SK-N-SH (cell line): ENCODE measurements at regions not wholly inside any gene's neighbourhood (a gene's known extent, or its start where the extent isn't known, plus 50 kb on each side); places are given as distances from the start of the nearest gene placed in this dataset.

ENCODE experiments used
- CTCF ChIA-PET: fragments of 300-600, 350-600 bp; formaldehyde crosslinking; extraction: SDS; loops from one replicate; lab custom pipeline; 2021; lab: Yijun Ruan, JAX
- POLR2A ChIA-PET: fragments of 350-600 bp; sonication (Branson Sonifier 250); formaldehyde crosslinking; extraction: SDS; loops from one replicate; lab custom pipeline; 2020; ENCODE audit warnings: antibody characterized with exemption, inconsistent platforms; lab: Yijun Ruan, JAX
- DNase-seq: peaks from one replicate; pipeline ENCODE4 v3.0.0; 2012
- H2AFZ ChIP-seq: fragments of 200-600 bp; sonication (generic); 2 replicates; pipeline ENCODE4 v1.8.1; 2016; ENCODE audit warnings: antibody characterized with exemption, mild to moderate bottlenecking, low read depth
- H3F3A ChIP-seq: fragments of 200-600 bp; sonication (generic); replicated peaks from 2 replicates; pipeline ENCODE3; 2016; ENCODE audit warnings: antibody characterized with exemption, mild to moderate bottlenecking; ENCODE audit not compliant: insufficient read depth
- H3K27ac ChIP-seq, 2 experiments: fragments of 200-500 bp in 1 of 2; fragments of 200-600 bp in 1 of 2; sonication (Bioruptor generic) in 1 of 2; sonication (generic), shearing (Covaris generic) in 1 of 2; 2 replicates each; pipeline versions ENCODE4 v1.5.1 to v1.6.1; 2014 to 2016; ENCODE audit warnings: low read depth in 2 of 2, inconsistent platforms in 1 of 2, low read length in 1 of 2, mild to moderate bottlenecking in 1 of 2, mixed read lengths in 1 of 2
- H3K27me3 ChIP-seq: fragments of 200-600 bp; sonication (generic), shearing (Covaris generic); 2 replicates; pipeline ENCODE4 v1.6.1; 2016; ENCODE audit warnings: mixed run types; ENCODE audit not compliant: insufficient read depth
- H3K36me3 ChIP-seq, 2 experiments: fragments of 200-500 bp in 1 of 2; fragments of 200-600 bp in 1 of 2; sonication (Bioruptor generic) in 1 of 2; sonication (generic) in 1 of 2; replicated peaks in 1 of 2; 2 replicates each; pipeline versions ENCODE3 to v1.5.1; 2014 to 2016; ENCODE audit warnings: low read length in 1 of 2, mild to moderate bottlenecking in 1 of 2; ENCODE audit not compliant: insufficient read depth in 2 of 2, control insufficient read depth in 1 of 2
- H3K4me1 ChIP-seq, 2 experiments: fragments of 200-500 bp in 1 of 2; fragments of 200-600 bp in 1 of 2; sonication (Bioruptor generic) in 1 of 2; sonication (generic), shearing (Covaris generic) in 1 of 2; 2 replicates each; pipeline versions ENCODE4 v1.5.1 to v1.6.1; 2014 to 2016; ENCODE audit warnings: low read depth in 1 of 2, low read length in 1 of 2, mixed run types in 1 of 2; ENCODE audit not compliant: insufficient read depth in 2 of 2, control insufficient read depth in 1 of 2
- H3K4me2 ChIP-seq: fragments of 200-600 bp; sonication (generic), shearing (Covaris generic); 2 replicates; pipeline ENCODE4 v1.6.1; 2017; ENCODE audit warnings: mixed run types
- H3K4me3 ChIP-seq, 2 experiments: fragments of 200-500 bp in 1 of 2; fragments of 200-600 bp in 1 of 2; sonication (Bioruptor generic) in 1 of 2; sonication (generic), shearing (Covaris generic) in 1 of 2; 2 replicates each; pipeline versions ENCODE4 v1.5.1 to v1.8.1; 2014 to 2016; ENCODE audit warnings: low read depth in 2 of 2, inconsistent platforms in 1 of 2, low read length in 1 of 2, mild to moderate bottlenecking in 1 of 2, mixed read lengths in 1 of 2, moderate library complexity in 1 of 2
- H3K79me2 ChIP-seq: fragments of 200-600 bp; sonication (generic); 2 replicates; pipeline ENCODE4 v1.8.1; 2017; ENCODE audit warnings: mild to moderate bottlenecking; ENCODE audit not compliant: insufficient read depth
- H3K9ac ChIP-seq: fragments of 200-600 bp; sonication (generic); 2 replicates; pipeline ENCODE4 v1.6.1; 2017; ENCODE audit warnings: mixed run types
- H3K9me2 ChIP-seq: fragments of 200-600 bp; sonication (generic); 2 replicates; pipeline ENCODE4 v1.6.1; 2017; ENCODE audit warnings: mixed run types
- H3K9me3 ChIP-seq: fragments of 200-600 bp; sonication (generic); 2 replicates; pipeline ENCODE4 v1.6.1; 2017; ENCODE audit warnings: mixed run types, mild to moderate bottlenecking, moderate library complexity
- H4K20me1 ChIP-seq: fragments of 200-600 bp; sonication (generic); 2 replicates; pipeline ENCODE4 v1.6.1; 2017; ENCODE audit warnings: mild to moderate bottlenecking, mixed run types; ENCODE audit not compliant: insufficient read depth
- CHD2 ChIP-seq: fragments of 150-350 bp; IDR thresholded peaks from 2 replicates; pipeline ENCODE4 v1.6.1; 2018; ENCODE audit warnings: low read length; ENCODE audit not compliant: partially characterized antibody
- ELF1 ChIP-seq: IDR thresholded peaks from 2 replicates; pipeline ENCODE4 v1.4.0; 2012
- EP300 ChIP-seq, 2 experiments: IDR thresholded peaks; 2 replicates each; pipeline versions ENCODE4 v1.4.0 to v1.6.1; 2012; ENCODE audit warnings: borderline replicate concordance in 1 of 2, low read depth in 1 of 2, low read length in 1 of 2
- EZH2phosphoT487 ChIP-seq: fragments of 200-600 bp; sonication (generic); IDR thresholded peaks from 2 replicates; pipeline ENCODE4 v1.6.1; 2017; ENCODE audit warnings: low read depth, mixed run types, mild to moderate bottlenecking, antibody characterized with exemption, moderate library complexity, borderline replicate concordance
- FOXM1 ChIP-seq: IDR thresholded peaks from 2 replicates; pipeline ENCODE4 v1.4.0; 2012; ENCODE audit warnings: low read depth, mild to moderate bottlenecking
- IRF3 ChIP-seq: fragments of 150-350 bp; IDR thresholded peaks from 2 replicates; pipeline ENCODE4 v1.6.1; 2016; ENCODE audit warnings: mild to moderate bottlenecking, low read depth, low read length
- MXI1 ChIP-seq: IDR thresholded peaks from 2 replicates; pipeline ENCODE4 v1.6.1; 2012; ENCODE audit warnings: mild to moderate bottlenecking, low read depth, low read length, improper control_type of control experiment
- POLR2AphosphoS5 ChIP-seq: IDR thresholded peaks from 2 replicates; pipeline ENCODE4 v1.6.1; 2012; ENCODE audit warnings: low read depth, low read length
- RAD21 ChIP-seq: IDR thresholded peaks from 2 replicates; pipeline ENCODE4 v1.6.1; 2012; ENCODE audit warnings: mild to moderate bottlenecking, low read length
- RCOR1 ChIP-seq: fragments of 150-350 bp; IDR thresholded peaks from 2 replicates; pipeline ENCODE4 v1.6.1; 2017; ENCODE audit warnings: antibody characterized with exemption, low read length
- RXRA ChIP-seq: IDR thresholded peaks from 2 replicates; pipeline ENCODE4 v1.4.0; 2012; ENCODE audit warnings: low read depth, mild to moderate bottlenecking, borderline replicate concordance
- TCF12 ChIP-seq: IDR thresholded peaks from 2 replicates; pipeline ENCODE4 v1.4.0; 2012
- USF2 ChIP-seq: fragments of 150-350 bp; IDR thresholded peaks from 2 replicates; pipeline ENCODE4 v1.6.1; 2017; ENCODE audit warnings: antibody characterized with exemption, low read length, low read depth, borderline replicate concordance
- YY1 ChIP-seq: IDR thresholded peaks from 2 replicates; pipeline ENCODE4 v1.4.0; 2012; ENCODE audit warnings: low read depth, mild to moderate bottlenecking
- WGBS: methylation state at CpG from one replicate; pipeline ENCODE4 v1.1.6; 2017; ENCODE audit warnings: low lambda C conversion rate; 5-methylcytosine and 5-hydroxymethylcytosine counted together
- TF ChIP-seq, protein P1 (sequence below): IDR thresholded peaks from 2 replicates; pipeline ENCODE4; 2012
- TF ChIP-seq, protein P2 (sequence below): IDR thresholded peaks from 2 replicates; pipeline ENCODE4 v1.4.0; 2012; ENCODE audit warnings: low read depth
- TF ChIP-seq, protein P3 (sequence below): IDR thresholded peaks from 2 replicates; pipeline ENCODE4 v1.6.1; 2012; ENCODE audit warnings: mild to moderate bottlenecking, low read depth, low read length, moderate library complexity

- Histone ChIP-seq H3K36me3 (no peaks in the 10 kb centered on the region), H3K27ac (no peak overlapping the region), H3K79me2 (no peaks in the 10 kb centered on the region), H3K4me1 (peaks cover 14 to 15% of the 10 kb centered on the region in 2 experiments; a peak in 3 of 4 replicates), H3K27me3 (no peaks in the 10 kb centered on the region; the same call in 1 of the 2 replicates), H3K9me2 (no peaks in the 10 kb centered on the region), H2AFZ (no peak overlapping the region), H3K4me2 (no peak overlapping the region), H3F3A (no peaks in the 10 kb centered on the region), H4K20me1 (no peaks in the 10 kb centered on the region), H3K9me3 (no peaks in the 10 kb centered on the region), H3K4me3 (no peak overlapping the region), H3K9ac (no peak overlapping the region)
- WGBS: 71% methylated on average over 2 of the region's 2 CpGs
- POLR2A ChIA-PET: no interaction called here
- CTCF ChIA-PET: no interaction called here
- no peak for DNase-seq
- TF ChIP-seq, protein P1, sequence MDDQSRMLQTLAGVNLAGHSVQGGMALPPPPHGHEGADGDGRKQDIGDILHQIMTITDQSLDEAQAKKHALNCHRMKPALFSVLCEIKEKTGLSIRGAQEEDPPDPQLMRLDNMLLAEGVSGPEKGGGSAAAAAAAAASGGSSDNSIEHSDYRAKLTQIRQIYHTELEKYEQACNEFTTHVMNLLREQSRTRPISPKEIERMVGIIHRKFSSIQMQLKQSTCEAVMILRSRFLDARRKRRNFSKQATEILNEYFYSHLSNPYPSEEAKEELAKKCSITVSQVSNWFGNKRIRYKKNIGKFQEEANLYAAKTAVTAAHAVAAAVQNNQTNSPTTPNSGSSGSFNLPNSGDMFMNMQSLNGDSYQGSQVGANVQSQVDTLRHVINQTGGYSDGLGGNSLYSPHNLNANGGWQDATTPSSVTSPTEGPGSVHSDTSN: no peak
- TF ChIP-seq EZH2phosphoT487 (no peak), POLR2AphosphoS5 (no peak), RXRA (no peak), RAD21 (no peak), MXI1 (no peak), YY1 (no peak), ELF1 (no peak), RCOR1 (no peak), EP300 (IDR thresholded peaks at IDR 0.05; ENCODE audit: borderline replicate concordance in 1 of 2, low read depth in 1 of 2, low read length in 1 of 2) (no peak), USF2 (no peak), IRF3 (no peak), CHD2 (no peak), FOXM1 (no peak), TCF12 (no peak)
- TF ChIP-seq, protein P2, sequence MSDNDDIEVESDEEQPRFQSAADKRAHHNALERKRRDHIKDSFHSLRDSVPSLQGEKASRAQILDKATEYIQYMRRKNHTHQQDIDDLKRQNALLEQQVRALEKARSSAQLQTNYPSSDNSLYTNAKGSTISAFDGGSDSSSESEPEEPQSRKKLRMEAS: no peak
- TF ChIP-seq, protein P3, sequence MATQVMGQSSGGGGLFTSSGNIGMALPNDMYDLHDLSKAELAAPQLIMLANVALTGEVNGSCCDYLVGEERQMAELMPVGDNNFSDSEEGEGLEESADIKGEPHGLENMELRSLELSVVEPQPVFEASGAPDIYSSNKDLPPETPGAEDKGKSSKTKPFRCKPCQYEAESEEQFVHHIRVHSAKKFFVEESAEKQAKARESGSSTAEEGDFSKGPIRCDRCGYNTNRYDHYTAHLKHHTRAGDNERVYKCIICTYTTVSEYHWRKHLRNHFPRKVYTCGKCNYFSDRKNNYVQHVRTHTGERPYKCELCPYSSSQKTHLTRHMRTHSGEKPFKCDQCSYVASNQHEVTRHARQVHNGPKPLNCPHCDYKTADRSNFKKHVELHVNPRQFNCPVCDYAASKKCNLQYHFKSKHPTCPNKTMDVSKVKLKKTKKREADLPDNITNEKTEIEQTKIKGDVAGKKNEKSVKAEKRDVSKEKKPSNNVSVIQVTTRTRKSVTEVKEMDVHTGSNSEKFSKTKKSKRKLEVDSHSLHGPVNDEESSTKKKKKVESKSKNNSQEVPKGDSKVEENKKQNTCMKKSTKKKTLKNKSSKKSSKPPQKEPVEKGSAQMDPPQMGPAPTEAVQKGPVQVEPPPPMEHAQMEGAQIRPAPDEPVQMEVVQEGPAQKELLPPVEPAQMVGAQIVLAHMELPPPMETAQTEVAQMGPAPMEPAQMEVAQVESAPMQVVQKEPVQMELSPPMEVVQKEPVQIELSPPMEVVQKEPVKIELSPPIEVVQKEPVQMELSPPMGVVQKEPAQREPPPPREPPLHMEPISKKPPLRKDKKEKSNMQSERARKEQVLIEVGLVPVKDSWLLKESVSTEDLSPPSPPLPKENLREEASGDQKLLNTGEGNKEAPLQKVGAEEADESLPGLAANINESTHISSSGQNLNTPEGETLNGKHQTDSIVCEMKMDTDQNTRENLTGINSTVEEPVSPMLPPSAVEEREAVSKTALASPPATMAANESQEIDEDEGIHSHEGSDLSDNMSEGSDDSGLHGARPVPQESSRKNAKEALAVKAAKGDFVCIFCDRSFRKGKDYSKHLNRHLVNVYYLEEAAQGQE: no peak
Measured at GRCh38 chr1:64340361-64340760, 129.6 kb upstream of the CACHD1 start.
